RCC 7860 (cell line): ENCODE measurements at regions not wholly inside any gene's neighbourhood (a gene's known extent, or its start where the extent isn't known, plus 50 kb on each side); places are given as distances from the start of the nearest gene placed in this dataset.
"Not testable (repeated sequence)": the region's sequence is repeated elsewhere in the genome, so short reads cannot be mapped to it uniquely, and the experiment has no call there.

Experiments
- DNase-seq: peaks from one replicate; pipeline ENCODE4 v3.0.0-alpha.2; 2015; ENCODE audit warnings: low spot score
- FAIRE-seq: peaks from 2 replicates; lab custom pipeline; 2012; peaks lifted over from hg19 to GRCh38; lab: Jason Lieb, UNC

- not testable (repeated sequence) for DNase-seq, FAIRE-seq
Measured at GRCh38 chr21:13827666-13828065, 218.1 kb downstream of the POTED start.

- FAIRE-seq, result no peak
- no peak for DNase-seq
Measured at GRCh38 chr21:13827201-13827600, 217.6 kb downstream of the POTED start.

- not testable (repeated sequence) for DNase-seq, FAIRE-seq
Measured at GRCh38 chr21:13826511-13826910, 216.9 kb downstream of the POTED start.

GRCh38 chr21:13825218-13825778, 215.7 kb downstream of the POTED start:
- not testable (repeated sequence) for DNase-seq, FAIRE-seq

- FAIRE-seq, DNase-seq: not testable (repeated sequence)
Measured at GRCh38 chr21:13820286-13820685, 210.7 kb downstream of the POTED start.

- DNase-seq, FAIRE-seq: not testable (repeated sequence)
Measured at GRCh38 chr21:13812191-13812590, 202.6 kb downstream of the POTED start.

- DNase-seq, FAIRE-seq: not testable (repeated sequence)
Measured at GRCh38 chr21:13810559-13810958, 201.0 kb downstream of the POTED start.

GRCh38 chr21:13806444-13806843, 196.9 kb downstream of the POTED start:
- not testable (repeated sequence) for FAIRE-seq, DNase-seq

GRCh38 chr21:13802757-13803156, 193.2 kb downstream of the POTED start:
- DNase-seq, FAIRE-seq: not testable (repeated sequence)
